NCI-H2029 treated with DMSO at 0.1 percent for 48 hours (cell line): ENCODE measurements at regions not wholly inside any gene's neighbourhood (a gene's known extent, or its start where the extent isn't known, plus 50 kb on each side); places are given as distances from the start of the nearest gene placed in this dataset.

Experiments used
- DNase-seq: peaks from one replicate; lab custom pipeline; 2025; lab: John Stamatoyannopoulos, UW

- no peak for DNase-seq
Observed at GRCh38 chr2:196361606-196362326, 190.4 kb upstream of the STK17B start.

GRCh38 chr2:196362973-196363549 lies 191.7 kb upstream of the STK17B start:
- DNase-seq, result no peak

DNA sequence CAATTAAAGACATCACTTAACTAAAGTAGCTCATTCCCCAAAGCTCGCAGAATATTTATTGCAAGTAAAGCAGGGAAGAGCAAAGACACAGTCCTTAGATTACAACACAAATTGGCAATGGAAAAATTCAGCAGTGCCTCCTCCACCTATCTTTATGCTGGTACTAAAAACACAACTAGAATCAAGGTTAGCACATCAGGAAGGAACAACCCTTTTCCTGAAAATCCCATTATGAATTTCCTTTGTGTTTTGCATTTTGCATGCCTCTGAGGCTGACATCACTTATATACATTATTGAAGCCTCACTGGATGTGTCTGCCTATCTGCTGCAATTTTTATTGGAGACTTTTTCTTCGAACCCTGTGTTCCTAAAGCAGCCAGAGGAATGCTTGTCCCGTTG lies 193.8 kb upstream of the STK17B start:
- DNase-seq, result no peak

DNA sequence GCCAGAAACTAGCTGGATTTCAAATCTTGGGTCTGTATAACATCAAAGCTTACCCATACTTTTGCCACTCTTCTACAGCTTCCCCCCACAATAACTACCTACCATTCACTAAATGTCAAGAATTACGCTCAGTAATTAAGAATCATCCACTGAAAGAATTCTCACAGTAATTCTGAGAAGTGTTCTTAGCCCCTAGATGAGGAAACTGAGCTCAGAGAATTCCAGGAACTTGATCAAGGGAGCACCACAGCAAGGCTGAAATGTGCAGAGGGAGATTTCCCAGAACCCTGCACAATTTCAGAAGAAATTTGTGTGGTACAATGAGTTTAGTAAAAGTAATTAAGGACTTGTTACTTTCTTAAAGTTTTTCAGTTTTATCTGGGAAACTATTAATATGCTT lies 194.5 kb upstream of the STK17B start:
- no peak for DNase-seq

GRCh38 chr2:196367633-196368032 lies 196.3 kb upstream of the STK17B start:
- no peak for DNase-seq

GRCh38 chr2:196368546-196369225 lies 197.3 kb upstream of the STK17B start:
- DNase-seq, result no peak

DNA sequence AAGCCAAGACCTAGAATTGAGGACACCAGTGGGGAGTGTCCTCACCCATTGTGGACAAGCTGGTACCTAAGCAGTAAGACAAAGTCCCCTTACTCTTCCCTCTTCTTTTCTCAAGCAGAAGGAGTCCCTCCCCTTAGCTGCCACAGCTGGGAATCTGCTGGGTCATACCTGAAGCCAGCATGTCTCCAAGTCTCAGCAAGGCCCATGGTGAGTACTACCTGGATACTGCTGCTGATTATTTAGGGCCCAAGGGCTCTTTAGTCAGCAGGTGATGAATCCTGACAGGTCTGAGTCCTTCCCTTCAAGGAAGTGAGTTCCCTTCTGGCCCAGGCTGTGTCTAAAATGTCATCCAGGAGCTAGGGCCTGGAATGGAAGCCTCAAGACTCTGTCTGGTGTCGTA lies 198.6 kb upstream of the STK17B start:
- DNase-seq, result no peak

GRCh38 chr2:196370381-196370780 lies 199.0 kb upstream of the STK17B start:
- no peak for DNase-seq

GRCh38 chr2:196372276-196372809 lies 201.0 kb upstream of the STK17B start:
- DNase-seq, result no peak

- DNase-seq, result no peak
Observed at GRCh38 chr2:196372811-196373664, 201.7 kb upstream of the STK17B start.

GRCh38 chr2:196376984-196377877 lies 205.9 kb upstream of the STK17B start:
- no peak for DNase-seq

DNA sequence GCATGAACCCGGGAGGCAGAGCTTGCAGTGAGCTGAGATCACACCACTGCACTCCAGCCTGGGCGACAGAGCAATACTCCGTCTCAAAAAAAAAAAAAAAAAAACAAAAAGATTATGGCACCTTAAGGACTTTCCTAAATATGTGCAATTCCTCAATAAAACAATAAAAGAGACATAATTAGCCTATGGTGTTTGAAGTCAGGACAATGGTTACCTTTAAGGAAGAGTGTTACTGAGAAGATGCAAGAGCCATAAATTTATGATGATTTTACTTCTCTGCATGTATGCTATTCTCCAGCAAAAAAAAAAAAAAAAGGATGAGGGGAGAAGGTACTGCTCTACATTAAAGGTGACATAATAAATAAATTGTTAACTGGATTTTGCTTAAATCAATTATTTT lies 208.2 kb upstream of the STK17B start:
- DNase-seq, result no peak

DNA sequence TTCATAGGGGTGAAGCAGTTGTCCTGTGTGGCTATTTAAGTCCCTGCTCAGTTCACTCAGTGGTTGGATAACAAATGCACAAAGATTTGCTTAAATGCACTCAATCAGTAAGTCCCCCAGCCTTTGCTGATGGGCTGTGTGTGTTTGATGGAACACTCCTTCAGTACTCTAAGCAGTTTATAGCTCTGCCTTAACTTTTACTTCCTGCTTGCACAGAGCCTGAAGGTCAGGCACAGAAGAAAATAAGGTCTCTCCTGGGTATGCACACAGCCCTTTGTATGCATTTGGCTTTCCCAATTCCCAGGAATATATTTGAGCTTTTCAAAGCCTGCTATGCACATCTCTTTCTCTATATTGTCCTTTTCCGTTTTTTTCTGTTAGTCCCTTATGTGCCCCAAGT lies 208.7 kb upstream of the STK17B start:
- DNase-seq, result no peak

- DNase-seq, result no peak
Observed at GRCh38 chr2:196380575-196380974, 209.2 kb upstream of the STK17B start.

- no peak for DNase-seq
Observed at GRCh38 chr2:196381464-196381863, 210.1 kb upstream of the STK17B start.

DNA sequence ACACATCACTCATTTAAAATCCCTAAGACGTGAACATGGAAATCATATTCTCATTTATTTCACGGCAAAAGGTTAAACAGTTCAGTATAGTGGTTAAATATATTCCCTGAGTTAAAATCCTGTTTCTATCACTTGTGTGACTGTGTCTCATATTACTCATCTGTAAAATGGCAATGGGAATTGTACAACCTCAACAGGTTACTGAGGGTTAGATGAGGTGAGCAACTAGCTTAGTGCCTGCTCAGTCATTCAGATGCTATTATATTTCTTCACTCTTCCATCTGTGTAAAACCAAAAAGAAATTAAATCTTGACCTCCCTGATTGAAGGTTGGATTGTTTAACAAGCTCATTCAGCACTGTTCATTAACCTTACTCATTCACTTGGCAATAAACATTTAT lies 212.4 kb upstream of the STK17B start:
- no peak for DNase-seq

GRCh38 chr2:196384729-196385128 lies 213.4 kb upstream of the STK17B start:
- DNase-seq, result no peak

DNA sequence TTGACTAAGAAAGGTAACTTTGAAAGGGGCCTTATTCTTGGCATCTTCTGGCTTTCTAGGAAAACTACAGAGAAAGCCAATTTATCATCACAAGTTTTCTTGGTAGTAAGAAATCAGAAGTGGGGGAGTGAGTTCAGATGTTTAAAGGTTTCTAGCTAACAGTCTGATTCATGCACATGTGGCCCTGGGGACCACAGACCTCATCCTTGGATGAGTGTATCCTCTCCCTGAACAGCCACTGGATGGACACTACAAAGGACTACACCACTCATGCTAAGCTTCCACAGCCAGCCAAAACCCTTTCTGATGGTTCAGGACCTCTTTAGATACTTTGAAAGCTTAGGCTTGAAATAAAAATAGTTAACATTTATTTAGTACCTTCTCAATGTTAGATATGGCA lies 218.3 kb upstream of the STK17B start:
- no peak for DNase-seq

- no peak for DNase-seq
Observed at GRCh38 chr2:196390243-196391148, 219.1 kb upstream of the STK17B start.

DNA sequence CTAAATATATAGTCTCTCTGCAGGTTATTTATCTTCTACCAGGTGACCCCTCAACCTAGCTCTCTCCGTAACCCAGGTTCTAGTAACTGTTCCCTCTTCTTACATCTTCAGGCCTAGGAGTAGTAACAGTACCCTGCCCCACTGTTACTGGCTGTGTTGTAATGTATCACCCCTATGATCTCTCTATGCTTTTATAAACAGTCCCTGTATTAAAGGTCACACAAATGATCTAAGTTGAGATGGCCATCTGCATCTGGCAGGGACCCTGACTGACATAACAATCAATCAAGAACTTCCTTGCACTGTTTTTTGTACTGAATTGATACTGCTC lies 219.7 kb upstream of the STK17B start:
- DNase-seq, result no peak
